Astrocyte (in vitro differentiated cells and primary cell): ENCODE measurements at regions not wholly inside any gene's neighbourhood (a gene's known extent, or its start where the extent isn't known, plus 50 kb on each side); places are given as distances from the start of the nearest gene placed in this dataset.

Source experiments
- DNase-seq: peaks from one replicate; pipeline ENCODE4 v3.0.0-alpha.2; 2010; ENCODE audit warnings: low read depth
- FAIRE-seq: peaks from 2 replicates; lab custom pipeline; 2011; peaks lifted over from hg19 to GRCh38; lab: Jason Lieb, UNC
- H2AFZ ChIP-seq: 2 replicates; pipeline ENCODE4 v1.6.0; 2012; ENCODE audit warnings: low read depth, low read length, inconsistent platforms
- H3K27ac ChIP-seq: 2 replicates; pipeline ENCODE4 v1.5.1; 2011; ENCODE audit warnings: low read depth, low read length, inconsistent platforms
- H3K27me3 ChIP-seq: 2 replicates; pipeline ENCODE4 v1.6.0; 2011; ENCODE audit warnings: low read length, inconsistent platforms; ENCODE audit not compliant: insufficient read depth
- H3K36me3 ChIP-seq: 2 replicates; pipeline ENCODE4 v1.5.1; 2011; ENCODE audit warnings: low read length, inconsistent platforms; ENCODE audit not compliant: insufficient read depth
- H3K4me1 ChIP-seq: 2 replicates; pipeline ENCODE4 v1.5.1; 2011; ENCODE audit warnings: low read length, inconsistent platforms; ENCODE audit not compliant: insufficient read depth
- H3K4me2 ChIP-seq: 2 replicates; pipeline ENCODE4 v1.6.0; 2012; ENCODE audit warnings: low read length, inconsistent platforms
- H3K4me3 ChIP-seq: 2 replicates; pipeline ENCODE4 v1.5.1; 2011; ENCODE audit warnings: low read depth, mild to moderate bottlenecking, low read length, inconsistent platforms; ENCODE audit not compliant: insufficient read depth
- H3K79me2 ChIP-seq: 2 replicates; pipeline ENCODE4 v1.6.0; 2012; ENCODE audit warnings: mild to moderate bottlenecking, low read length, inconsistent platforms; ENCODE audit not compliant: insufficient read depth
- H3K9ac ChIP-seq: 2 replicates; pipeline ENCODE4 v1.6.0; 2012; ENCODE audit warnings: mild to moderate bottlenecking, low read length, inconsistent platforms
- H3K9me3 ChIP-seq: 2 replicates; pipeline ENCODE4 v1.5.1; 2012; ENCODE audit warnings: low read depth, mild to moderate bottlenecking, low read length, inconsistent platforms; ENCODE audit not compliant: insufficient read depth
- H4K20me1 ChIP-seq: 2 replicates; pipeline ENCODE4 v1.6.0; 2012; ENCODE audit warnings: low read length, inconsistent platforms; ENCODE audit not compliant: insufficient read depth
- H3K27ac Mint-ChIP-seq: one replicate; pipeline ENCODE4 v1.8.0; 2021; ENCODE audit warnings: mild to moderate bottlenecking, mixed read lengths; ENCODE audit not compliant: unreplicated experiment
- H3K27me3 Mint-ChIP-seq: one replicate; pipeline ENCODE4 v1.8.0; 2021; ENCODE audit warnings: low read depth, mixed read lengths; ENCODE audit not compliant: unreplicated experiment
- H3K36me3 Mint-ChIP-seq: one replicate; pipeline ENCODE4 v1.8.0; 2021; ENCODE audit warnings: low read depth, mixed read lengths; ENCODE audit not compliant: unreplicated experiment
- H3K4me1 Mint-ChIP-seq: one replicate; pipeline ENCODE4 v1.8.0; 2021; ENCODE audit warnings: low read depth, mixed read lengths; ENCODE audit not compliant: unreplicated experiment
- H3K4me3 Mint-ChIP-seq: one replicate; pipeline ENCODE4 v1.8.0; 2021; ENCODE audit warnings: mild to moderate bottlenecking, moderate library complexity, mixed read lengths; ENCODE audit not compliant: unreplicated experiment
- H3K9me3 Mint-ChIP-seq: one replicate; pipeline ENCODE4 v1.8.0; 2021; ENCODE audit warnings: mild to moderate bottlenecking, mixed read lengths; ENCODE audit not compliant: unreplicated experiment
- EZH2 ChIP-seq: IDR thresholded peaks from 2 replicates; pipeline ENCODE4 v1.6.1; 2012; ENCODE audit warnings: mild to moderate bottlenecking, low read length, inconsistent platforms; ENCODE audit not compliant: insufficient read depth
- TF ChIP-seq, protein P1 (sequence below): IDR thresholded peaks from 2 replicates; pipeline ENCODE4 v1.5.1; 2011; ENCODE audit warnings: low read depth, mild to moderate bottlenecking, inconsistent platforms, low read length, moderate library complexity; ENCODE audit not compliant: insufficient read depth

GRCh38 chr5:68780299-68780955 is 313.4 kb upstream of the SLC30A5 start:
- H2AFZ ChIP-seq = no peak overlapping the region
- H3K27me3 Mint-ChIP-seq = no peaks in the 10 kb centered on the region
- no peak for FAIRE-seq
- peaks cover 2% of the 10 kb centered on the region for H3K9me3 Mint-ChIP-seq
- no peak for TF ChIP-seq EZH2
- TF ChIP-seq, protein P1, sequence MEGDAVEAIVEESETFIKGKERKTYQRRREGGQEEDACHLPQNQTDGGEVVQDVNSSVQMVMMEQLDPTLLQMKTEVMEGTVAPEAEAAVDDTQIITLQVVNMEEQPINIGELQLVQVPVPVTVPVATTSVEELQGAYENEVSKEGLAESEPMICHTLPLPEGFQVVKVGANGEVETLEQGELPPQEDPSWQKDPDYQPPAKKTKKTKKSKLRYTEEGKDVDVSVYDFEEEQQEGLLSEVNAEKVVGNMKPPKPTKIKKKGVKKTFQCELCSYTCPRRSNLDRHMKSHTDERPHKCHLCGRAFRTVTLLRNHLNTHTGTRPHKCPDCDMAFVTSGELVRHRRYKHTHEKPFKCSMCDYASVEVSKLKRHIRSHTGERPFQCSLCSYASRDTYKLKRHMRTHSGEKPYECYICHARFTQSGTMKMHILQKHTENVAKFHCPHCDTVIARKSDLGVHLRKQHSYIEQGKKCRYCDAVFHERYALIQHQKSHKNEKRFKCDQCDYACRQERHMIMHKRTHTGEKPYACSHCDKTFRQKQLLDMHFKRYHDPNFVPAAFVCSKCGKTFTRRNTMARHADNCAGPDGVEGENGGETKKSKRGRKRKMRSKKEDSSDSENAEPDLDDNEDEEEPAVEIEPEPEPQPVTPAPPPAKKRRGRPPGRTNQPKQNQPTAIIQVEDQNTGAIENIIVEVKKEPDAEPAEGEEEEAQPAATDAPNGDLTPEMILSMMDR = no peak
- no peak overlapping the region for H3K4me3 ChIP-seq
- H3K27ac ChIP-seq = no peak overlapping the region
- H4K20me1 ChIP-seq = no peaks in the 10 kb centered on the region
- no peak overlapping the region for H3K4me3 Mint-ChIP-seq
- no peak overlapping the region for H3K27ac Mint-ChIP-seq
- no peak overlapping the region for H3K9ac ChIP-seq
- no peaks in the 10 kb centered on the region for H3K4me1 Mint-ChIP-seq
- no peaks in the 10 kb centered on the region for H3K79me2 ChIP-seq
- no peaks in the 10 kb centered on the region for H3K4me1 ChIP-seq
- H3K36me3 ChIP-seq = no peaks in the 10 kb centered on the region
- H3K9me3 ChIP-seq = no peaks in the 10 kb centered on the region
- H3K36me3 Mint-ChIP-seq = no peaks in the 10 kb centered on the region
- no peaks in the 10 kb centered on the region for H3K27me3 ChIP-seq
- no peak overlapping the region for H3K4me2 ChIP-seq
- DNase-seq = no peak

GRCh38 chr5:68793074-68793473 is 300.7 kb upstream of the SLC30A5 start:
- no peaks in the 10 kb centered on the region for H3K4me1 Mint-ChIP-seq
- H3K4me3 Mint-ChIP-seq = no peak overlapping the region
- no peaks in the 10 kb centered on the region for H3K79me2 ChIP-seq
- no peaks in the 10 kb centered on the region for H3K36me3 Mint-ChIP-seq
- H3K27me3 Mint-ChIP-seq = peaks cover 4% of the 10 kb centered on the region
- no peak overlapping the region for H2AFZ ChIP-seq
- no peak for FAIRE-seq
- no peak overlapping the region for H3K4me3 ChIP-seq
- H3K9ac ChIP-seq = no peak overlapping the region
- H3K36me3 ChIP-seq = no peaks in the 10 kb centered on the region
- H3K27ac ChIP-seq = no peak overlapping the region
- H3K27ac Mint-ChIP-seq = no peak overlapping the region
- H3K4me1 ChIP-seq = no peaks in the 10 kb centered on the region
- no peaks in the 10 kb centered on the region for H3K9me3 ChIP-seq
- no peak overlapping the region for H3K4me2 ChIP-seq
- TF ChIP-seq, protein P1 = no peak
- no peak for TF ChIP-seq EZH2
- no peaks in the 10 kb centered on the region for H3K9me3 Mint-ChIP-seq
- H4K20me1 ChIP-seq = no peaks in the 10 kb centered on the region
- no peak for DNase-seq
- H3K27me3 ChIP-seq = peaks cover 5% of the 10 kb centered on the region

- peaks cover 4% of the 10 kb centered on the region for H3K27me3 Mint-ChIP-seq
- Histone ChIP-seq H3K79me2 (no peaks in the 10 kb centered on the region), H3K4me1 (no peaks in the 10 kb centered on the region), H3K9ac (no peak overlapping the region), H4K20me1 (no peaks in the 10 kb centered on the region), H3K4me2 (no peak overlapping the region), H3K27me3 (peaks cover 5% of the 10 kb centered on the region), H3K4me3 (no peak overlapping the region), H3K27ac (no peak overlapping the region), H2AFZ (no peak overlapping the region), H3K9me3 (no peaks in the 10 kb centered on the region), H3K36me3 (no peaks in the 10 kb centered on the region)
- DNase-seq (no peak), FAIRE-seq (no peak)
- no peak overlapping the region for H3K4me3 Mint-ChIP-seq
- H3K9me3 Mint-ChIP-seq = no peaks in the 10 kb centered on the region
- H3K36me3 Mint-ChIP-seq = no peaks in the 10 kb centered on the region
- H3K27ac Mint-ChIP-seq = no peak overlapping the region
- no peaks in the 10 kb centered on the region for H3K4me1 Mint-ChIP-seq
- TF ChIP-seq EZH2 = no peak
- TF ChIP-seq, protein P1 = no peak
These were observed 299.8 kb upstream of the SLC30A5 start for GRCh38 chr5:68793993-68794392.
